GM12878 (cell line): ENCODE measurements at regions not wholly inside any gene's neighbourhood (a gene's known extent, or its start where the extent isn't known, plus 50 kb on each side); places are given as distances from the start of the nearest gene placed in this dataset.

Source experiments
- ATAC-seq: fragments of 200-7000 bp; cut with Tn5 transposase; 3 replicates; pipeline ENCODE4 v1.9.1; 2020; ENCODE audit warnings: mild to moderate bottlenecking, moderate library complexity
- BruUV-seq: library from RNA; stranded (reverse); fragments of 400-500 nt; replicated peaks from 2 replicates; lab custom pipeline; 2021; lab: Mats Ljungman, UMichigan
- CTCF ChIA-PET: fragments of 300-600 bp; sonication (Branson Sonifier 250); formaldehyde crosslinking; extraction: SDS; loops from one replicate; lab custom pipeline; 2021; ENCODE audit warnings: inconsistent platforms; lab: Yijun Ruan, JAX
- POLR2A ChIA-PET: fragments of 350-600 bp; formaldehyde crosslinking; extraction: SDS; loops from one replicate; lab custom pipeline; 2021; ENCODE audit warnings: inconsistent platforms; lab: Charles Lee
- RAD21 ChIA-PET: fragments of 300-600 bp; sonication (Branson Sonifier 250); formaldehyde crosslinking; loops from one replicate; lab custom pipeline; 2023; ENCODE audit warnings: antibody characterized with exemption; ENCODE audit not compliant: unreplicated experiment; lab: Charles Lee
- SMC1A ChIA-PET: fragments of 300-600 bp; sonication (Branson Sonifier 250); formaldehyde crosslinking; loops from one replicate; lab custom pipeline; 2023; ENCODE audit not compliant: unreplicated experiment, uncharacterized antibody; lab: Charles Lee
- DNase-seq: peaks from one replicate; pipeline ENCODE4 v3.0.0-alpha.2; 2011; ENCODE audit warnings: low read depth, low spot score
- FAIRE-seq: peaks from 3 replicates; lab custom pipeline; 2011; peaks lifted over from hg19 to GRCh38; lab: Jason Lieb, UNC
- H2AFZ ChIP-seq: 2 replicates; pipeline ENCODE4 v1.6.0; 2011; ENCODE audit warnings: low read depth, low read length, control low read depth; ENCODE audit not compliant: control insufficient read depth
- H3K27ac ChIP-seq: 2 replicates; pipeline ENCODE4 v1.5.1; 2011; ENCODE audit warnings: control low read depth; ENCODE audit not compliant: control insufficient read depth, insufficient read depth
- H3K27me3 ChIP-seq, 2 experiments: replicated peaks in 1 of 2; 2 replicates each; pipeline versions ENCODE4 v1.6.0 to v1.6.1; 2011; ENCODE audit warnings: low read length in 1 of 2; ENCODE audit not compliant: control insufficient read depth in 2 of 2, insufficient read depth in 2 of 2
- H3K36me3 ChIP-seq, 2 experiments: 2 replicates each; pipeline ENCODE4 v1.5.1; 2011; ENCODE audit warnings: low read length in 1 of 2; ENCODE audit not compliant: control insufficient read depth in 2 of 2, insufficient read depth in 2 of 2
- H3K4me1 ChIP-seq: 2 replicates; pipeline ENCODE4 v1.6.1; 2011; ENCODE audit warnings: mild to moderate bottlenecking, low read length, moderate library complexity, mixed read lengths; ENCODE audit not compliant: control insufficient read depth, insufficient read depth
- H3K4me2 ChIP-seq: 2 replicates; pipeline ENCODE4 v1.6.0; 2011; ENCODE audit warnings: control low read depth; ENCODE audit not compliant: control insufficient read depth, insufficient read depth
- H3K4me3 ChIP-seq: fragments of 200-600 bp; sonication (generic); 2 replicates; pipeline ENCODE4 v1.5.1; 2016
- H3K79me2 ChIP-seq: 2 replicates; pipeline ENCODE4 v1.6.0; 2011; ENCODE audit warnings: low read length; ENCODE audit not compliant: control insufficient read depth, insufficient read depth
- H3K9ac ChIP-seq: 2 replicates; pipeline ENCODE4 v1.8.0; 2011; ENCODE audit warnings: low read length, control low read depth, mixed read lengths; ENCODE audit not compliant: control insufficient read depth, insufficient read depth
- H3K9me3 ChIP-seq: replicated peaks from 3 replicates; pipeline ENCODE4 v1.5.1; 2011; ENCODE audit warnings: mild to moderate bottlenecking, low read length; ENCODE audit not compliant: control insufficient read depth, insufficient read depth
- H4K20me1 ChIP-seq: 2 replicates; pipeline ENCODE4 v1.6.0; 2011; ENCODE audit not compliant: control insufficient read depth, insufficient read depth
- BCL11A ChIP-seq: IDR thresholded peaks from 2 replicates; pipeline ENCODE4 v1.6.1; 2011; ENCODE audit warnings: low read depth, low read length
- E4F1 ChIP-seq: fragments of 450-650 bp; IDR thresholded peaks from 2 replicates; pipeline ENCODE4 v1.6.1; 2018; ENCODE audit warnings: borderline replicate concordance, mild to moderate bottlenecking; ENCODE audit not compliant: partially characterized antibody
- ESRRA ChIP-seq: IDR thresholded peaks from 2 replicates; pipeline ENCODE4 v1.6.1; 2012; ENCODE audit warnings: mild to moderate bottlenecking, low read length, improper control_type of control experiment
- IRF3 ChIP-seq: fragments of 450-650 bp; IDR thresholded peaks from 2 replicates; pipeline ENCODE4 v1.6.1; 2014; ENCODE audit warnings: mild to moderate bottlenecking
- IRF4 ChIP-seq: IDR thresholded peaks from 2 replicates; pipeline ENCODE4 v1.6.1; 2011; ENCODE audit warnings: low read depth, low read length
- KLF5 ChIP-seq: fragments of 450-650 bp; IDR thresholded peaks from 2 replicates; pipeline ENCODE4 v1.6.1; 2014; ENCODE audit warnings: mild to moderate bottlenecking; ENCODE audit not compliant: partially characterized antibody
- MEF2B ChIP-seq: fragments of 450-650 bp; IDR thresholded peaks from 2 replicates; pipeline ENCODE4 v1.6.1; 2018; ENCODE audit warnings: mild to moderate bottlenecking, moderate library complexity; ENCODE audit not compliant: partially characterized antibody, poor library complexity, severe bottlenecking
- MTA2 ChIP-seq: fragments of 450-650 bp; IDR thresholded peaks from 2 replicates; pipeline ENCODE4 v1.6.1; 2016; ENCODE audit warnings: low read depth, mild to moderate bottlenecking, moderate library complexity
- RBBP5 ChIP-seq: fragments of 200-600 bp; sonication (generic); conservative IDR thresholded peaks from 2 replicates; pipeline ENCODE4 v1.6.1; 2016
- SMC3 ChIP-seq: IDR thresholded peaks from 2 replicates; pipeline ENCODE4 v1.6.1; 2011; ENCODE audit warnings: low read length, improper control_type of control experiment, borderline replicate concordance
- TAF1 ChIP-seq: IDR thresholded peaks from 2 replicates; pipeline ENCODE4 v1.6.1; 2011; ENCODE audit warnings: mild to moderate bottlenecking, low read depth, low read length, borderline replicate concordance
- TCF12 ChIP-seq: IDR thresholded peaks from 2 replicates; pipeline ENCODE4 v1.6.1; 2011; ENCODE audit warnings: low read depth, mild to moderate bottlenecking, low read length
- USF1 ChIP-seq: IDR thresholded peaks from 2 replicates; pipeline ENCODE4 v1.6.1; 2011; ENCODE audit warnings: borderline replicate concordance, low read depth, mild to moderate bottlenecking, moderate library complexity, mixed read lengths, low read length; ENCODE audit not compliant: insufficient read depth; ENCODE audit errors: extremely low read length
- YY1 ChIP-seq: IDR thresholded peaks from 2 replicates; pipeline ENCODE4 v1.6.1; 2011; ENCODE audit warnings: low read depth, mild to moderate bottlenecking, low read length
- ZNF207 ChIP-seq: fragments of 450-650 bp; IDR thresholded peaks from 2 replicates; pipeline ENCODE4 v1.6.1; 2014; ENCODE audit warnings: antibody characterized with exemption, mild to moderate bottlenecking, borderline replicate concordance
- ZSCAN29 ChIP-seq: fragments of 450-650 bp; IDR thresholded peaks from 2 replicates; pipeline ENCODE4 v1.6.1; 2017; ENCODE audit warnings: mild to moderate bottlenecking, moderate library complexity
- ZZZ3 ChIP-seq: IDR thresholded peaks from 2 replicates; pipeline ENCODE4 v1.6.1; 2011; ENCODE audit warnings: low read depth; ENCODE audit not compliant: control insufficient read depth, insufficient read length
- WGBS: methylation state at CpG from one replicate; pipeline ENCODE4 v1.1.6; 2016; ENCODE audit warnings: low lambda C conversion rate; ENCODE audit not compliant: insufficient replicate concordance, insufficient coverage; ENCODE audit errors: missing lambda C conversion rate; 5-methylcytosine and 5-hydroxymethylcytosine counted together
- in situ Hi-C: fragments of 300-500 bp; cut with MboI; formaldehyde crosslinking; loops from 9 replicates; pipeline ENCODE4 v1.14.3; 2018; ENCODE audit warnings: mixed read lengths
- intact Hi-C: fragments of 100-400 bp; cut with micrococcal nuclease; formaldehyde crosslinking; loops from one replicate; pipeline ENCODE4 v1.14.2; 2022; ENCODE audit not compliant: unreplicated experiment
- TF ChIP-seq, protein P1 (sequence below): IDR thresholded peaks from 2 replicates; pipeline ENCODE4 v1.6.1; 2012; ENCODE audit warnings: low read depth, low read length, improper control_type of control experiment
- TF ChIP-seq, protein P2 (sequence below): IDR thresholded peaks from 2 replicates; pipeline ENCODE4 v1.6.1; 2011; ENCODE audit warnings: low read depth, mild to moderate bottlenecking, low read length, moderate library complexity, borderline replicate concordance; ENCODE audit errors: extremely low read depth
- TF ChIP-seq, protein P3 (sequence below): fragments of 450-650 bp; IDR thresholded peaks from 2 replicates; pipeline ENCODE4 v1.6.1; 2017; ENCODE audit warnings: borderline replicate concordance

- H3K4me3 ChIP-seq = no peak overlapping the region
- ChIA-PET POLR2A (no interaction called here), CTCF (no interaction called here), SMC1A (no interaction called here), RAD21 (no interaction called here)
- no peak overlapping the region for H2AFZ ChIP-seq
- no peaks in the 10 kb centered on the region for H3K79me2 ChIP-seq
- H3K27me3 ChIP-seq = no peaks in the 10 kb centered on the region
- FAIRE-seq (no peak), DNase-seq (no peak), ATAC-seq (no peak)
- in situ Hi-C loops = no loop called here
- no peaks in the 10 kb centered on the region for H3K9me3 ChIP-seq
- no TSS peak for BruUV-seq
- WGBS = 44% methylated on average over 2 of the region's 2 CpGs
- H3K27ac ChIP-seq = no peak overlapping the region
- no peak overlapping the region for H3K9ac ChIP-seq
- TF ChIP-seq KLF5 (no peak), RBBP5 (no peak), TCF12 (no peak), ZNF207 (no peak), TAF1 (no peak), ESRRA (no peak), E4F1 (no peak), ZSCAN29 (no peak), SMC3 (no peak), IRF4 (no peak), MEF2B (no peak), IRF3 (no peak), USF1 (no peak), ZZZ3 (no peak), BCL11A (no peak), MTA2 (no peak), YY1 (no peak)
- TF ChIP-seq, protein P1, sequence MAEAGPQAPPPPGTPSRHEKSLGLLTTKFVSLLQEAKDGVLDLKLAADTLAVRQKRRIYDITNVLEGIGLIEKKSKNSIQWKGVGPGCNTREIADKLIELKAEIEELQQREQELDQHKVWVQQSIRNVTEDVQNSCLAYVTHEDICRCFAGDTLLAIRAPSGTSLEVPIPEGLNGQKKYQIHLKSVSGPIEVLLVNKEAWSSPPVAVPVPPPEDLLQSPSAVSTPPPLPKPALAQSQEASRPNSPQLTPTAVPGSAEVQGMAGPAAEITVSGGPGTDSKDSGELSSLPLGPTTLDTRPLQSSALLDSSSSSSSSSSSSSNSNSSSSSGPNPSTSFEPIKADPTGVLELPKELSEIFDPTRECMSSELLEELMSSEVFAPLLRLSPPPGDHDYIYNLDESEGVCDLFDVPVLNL = no peak
- TF ChIP-seq, protein P2, sequence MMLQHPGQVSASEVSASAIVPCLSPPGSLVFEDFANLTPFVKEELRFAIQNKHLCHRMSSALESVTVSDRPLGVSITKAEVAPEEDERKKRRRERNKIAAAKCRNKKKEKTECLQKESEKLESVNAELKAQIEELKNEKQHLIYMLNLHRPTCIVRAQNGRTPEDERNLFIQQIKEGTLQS = no peak
- TF ChIP-seq, protein P3, sequence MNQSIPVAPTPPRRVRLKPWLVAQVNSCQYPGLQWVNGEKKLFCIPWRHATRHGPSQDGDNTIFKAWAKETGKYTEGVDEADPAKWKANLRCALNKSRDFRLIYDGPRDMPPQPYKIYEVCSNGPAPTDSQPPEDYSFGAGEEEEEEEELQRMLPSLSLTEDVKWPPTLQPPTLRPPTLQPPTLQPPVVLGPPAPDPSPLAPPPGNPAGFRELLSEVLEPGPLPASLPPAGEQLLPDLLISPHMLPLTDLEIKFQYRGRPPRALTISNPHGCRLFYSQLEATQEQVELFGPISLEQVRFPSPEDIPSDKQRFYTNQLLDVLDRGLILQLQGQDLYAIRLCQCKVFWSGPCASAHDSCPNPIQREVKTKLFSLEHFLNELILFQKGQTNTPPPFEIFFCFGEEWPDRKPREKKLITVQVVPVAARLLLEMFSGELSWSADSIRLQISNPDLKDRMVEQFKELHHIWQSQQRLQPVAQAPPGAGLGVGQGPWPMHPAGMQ = no peak
- intact Hi-C loops = no loop called here
- H4K20me1 ChIP-seq = no peaks in the 10 kb centered on the region
- H3K4me1 ChIP-seq = no peaks in the 10 kb centered on the region
- no peak overlapping the region for H3K4me2 ChIP-seq
- no peaks in the 10 kb centered on the region for H3K36me3 ChIP-seq
Observed at GRCh38 chr2:126785862-126786261, 112.8 kb upstream of the TEX51 start.
